Suprapubic skin (tissue), 4 donors: ENCODE measurements at regions not wholly inside any gene's neighbourhood (a gene's known extent, or its start where the extent isn't known, plus 50 kb on each side); places are given as distances from the start of the nearest gene placed in this dataset.

Experiments used
- DNase-seq, 2 donors: peaks; one replicate each; pipeline ENCODE4 v3.0.0-alpha.2; 2019; ENCODE audit warnings: low spot score in 2 of 2
- H3K27ac ChIP-seq: fragments of 200-600 bp; sonication (generic); one replicate; pipeline ENCODE4 v1.5.1; 2019
- H3K27me3 ChIP-seq: fragments of 200-600 bp; sonication (generic); one replicate; pipeline ENCODE4 v1.5.1; 2019
- H3K36me3 ChIP-seq: fragments of 200-600 bp; sonication (generic); one replicate; pipeline ENCODE4 v1.5.1; 2019
- H3K4me1 ChIP-seq: fragments of 200-600 bp; sonication (generic); one replicate; pipeline ENCODE4 v1.5.1; 2019
- H3K4me3 ChIP-seq: fragments of 200-600 bp; sonication (generic); one replicate; pipeline ENCODE4 v1.5.1; 2019; ENCODE audit warnings: mild to moderate bottlenecking
- H3K9me3 ChIP-seq: fragments of 200-600 bp; sonication (generic); one replicate; pipeline ENCODE4 v1.5.1; 2019
- CTCF ChIP-seq, 2 donors: fragments of 200-600 bp in 1 of 2; fragments of 450-650 bp in 1 of 2; sonication (generic) in 1 of 2; IDR thresholded peaks; one replicate each; pipeline ENCODE4 v1.5.1; 2016 to 2019; ENCODE audit warnings: antibody characterized with exemption in 2 of 2, mild to moderate bottlenecking in 1 of 2, moderate library complexity in 1 of 2
- EP300 ChIP-seq: sonication (generic); formaldehyde crosslinking; IDR thresholded peaks from one replicate; pipeline ENCODE4 v1.6.1; 2017; ENCODE audit warnings: antibody characterized with exemption
- POLR2A ChIP-seq, 2 donors: fragments of 450-650 bp; IDR thresholded peaks; one replicate each; pipeline ENCODE4 v1.6.1; 2017; ENCODE audit warnings: antibody characterized with exemption in 2 of 2, mild to moderate bottlenecking in 2 of 2, moderate library complexity in 2 of 2
- POLR2AphosphoS5 ChIP-seq, 3 donors: sonication (generic); formaldehyde crosslinking; IDR thresholded peaks; one replicate each; pipeline ENCODE4 v1.6.1; 2017; ENCODE audit warnings: antibody characterized with exemption in 3 of 3
- WGBS: methylation state at CpG from one replicate; pipeline ENCODE4 v1.1.5; 2018; 5-methylcytosine and 5-hydroxymethylcytosine counted together

- Histone ChIP-seq H3K9me3 (peaks cover 6% of the 10 kb centered on the region), H3K36me3 (no peaks in the 10 kb centered on the region), H3K27ac (no peak overlapping the region), H3K4me1 (no peaks in the 10 kb centered on the region), H3K27me3 (no peaks in the 10 kb centered on the region), H3K4me3 (no peak overlapping the region)
- WGBS, result 59% methylated on average over 2 of the region's 2 CpGs
- TF ChIP-seq EP300, result no peak
- no peak for DNase-seq
Measured at GRCh38 chr2:220120041-220120440, 492.6 kb downstream of the SLC4A3 start.

GRCh38 chr2:220123751-220124150, 496.3 kb downstream of the SLC4A3 start:
- no peak for DNase-seq

DNA sequence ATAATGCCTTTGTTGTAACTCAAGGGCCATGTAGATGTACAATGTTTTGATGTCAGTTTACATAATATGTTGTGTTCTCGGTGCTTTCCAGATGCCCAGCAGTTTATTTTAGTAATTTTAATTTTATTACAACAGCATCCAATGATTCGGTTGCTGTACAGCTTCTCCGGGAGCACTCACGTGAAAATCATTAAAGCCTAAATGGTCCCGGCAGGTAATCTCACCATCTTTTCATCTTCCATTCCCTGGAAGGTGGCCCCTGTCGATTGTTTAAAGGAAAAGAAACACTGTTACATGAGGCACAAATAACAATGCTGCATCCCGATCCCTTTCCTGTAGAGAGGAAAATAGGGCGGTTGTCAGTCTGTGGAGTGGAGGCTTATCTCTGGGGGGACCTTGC, 498.1 kb downstream of the SLC4A3 start:
- Histone ChIP-seq H3K9me3 (no peaks in the 10 kb centered on the region), H3K4me1 (no peaks in the 10 kb centered on the region), H3K27ac (no peak overlapping the region), H3K4me3 (no peak overlapping the region), H3K36me3 (no peaks in the 10 kb centered on the region), H3K27me3 (no peaks in the 10 kb centered on the region)
- TF ChIP-seq POLR2AphosphoS5 (IDR thresholded peaks at IDR 0.05), result no peak
- TF ChIP-seq POLR2A (IDR thresholded peaks at IDR 0.05), result no peak
- TF ChIP-seq CTCF (IDR thresholded peaks at IDR 0.05), result no peak
- no peak for TF ChIP-seq EP300
- DNase-seq, result no peak
- WGBS, result 84% methylated on average over 8 of the region's 8 CpGs

More at GRCh38 chr2:220123751-220124150, 496.3 kb downstream of the SLC4A3 start:
- Histone ChIP-seq H3K27ac (no peak overlapping the region), H3K36me3 (no peaks in the 10 kb centered on the region), H3K4me1 (no peaks in the 10 kb centered on the region), H3K9me3 (no peaks in the 10 kb centered on the region), H3K4me3 (no peak overlapping the region), H3K27me3 (no peaks in the 10 kb centered on the region)
- TF ChIP-seq CTCF (IDR thresholded peaks at IDR 0.05) (no peak), EP300 (no peak), POLR2A (IDR thresholded peaks at IDR 0.05) (no peak), POLR2AphosphoS5 (IDR thresholded peaks at IDR 0.05) (no peak)
- WGBS, result 80% methylated on average over 2 of the region's 2 CpGs

DNA sequence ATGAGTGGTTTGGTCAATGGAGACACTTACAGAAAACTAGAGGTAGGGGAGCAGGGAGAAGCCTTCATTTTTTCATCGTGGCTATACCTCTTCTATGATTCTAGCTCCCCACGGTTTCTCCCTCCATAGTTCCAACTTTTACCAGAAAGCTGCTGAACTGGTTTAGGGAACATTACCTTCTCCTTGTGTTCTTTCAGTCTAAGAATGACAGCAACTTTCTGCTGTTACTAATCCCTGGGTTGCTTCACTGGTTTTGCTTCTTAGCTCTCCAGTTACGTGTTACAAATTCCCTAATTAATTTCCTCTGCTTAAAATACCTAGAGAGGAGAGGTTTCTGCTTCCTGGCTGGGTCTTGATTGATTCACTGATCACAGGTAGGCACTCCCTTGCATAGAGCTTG, 499.9 kb downstream of the SLC4A3 start:
- H3K4me1 ChIP-seq, result no peaks in the 10 kb centered on the region
- H3K36me3 ChIP-seq, result no peaks in the 10 kb centered on the region
- no peak overlapping the region for H3K27ac ChIP-seq
- no peak for TF ChIP-seq CTCF (IDR thresholded peaks at IDR 0.05)
- peaks cover 7% of the 10 kb centered on the region for H3K9me3 ChIP-seq
- H3K27me3 ChIP-seq, result no peaks in the 10 kb centered on the region
- WGBS, result 30% methylated on average over 3 of the region's 3 CpGs
- no peak for DNase-seq
- H3K4me3 ChIP-seq, result no peak overlapping the region

GRCh38 chr2:220127876-220128275, 500.4 kb downstream of the SLC4A3 start:
- H3K27me3 ChIP-seq, result no peaks in the 10 kb centered on the region
- TF ChIP-seq POLR2A (IDR thresholded peaks at IDR 0.05), result no peak
- no peak for TF ChIP-seq EP300
- no peak for DNase-seq
- peaks cover 7% of the 10 kb centered on the region for H3K9me3 ChIP-seq
- WGBS, result 60% methylated on average over 5 of the region's 5 CpGs
- H3K36me3 ChIP-seq, result no peaks in the 10 kb centered on the region
- no peaks in the 10 kb centered on the region for H3K4me1 ChIP-seq
- no peak overlapping the region for H3K27ac ChIP-seq
- no peak overlapping the region for H3K4me3 ChIP-seq

- 46% methylated on average over 7 of the region's 7 CpGs for WGBS
- TF ChIP-seq POLR2AphosphoS5 (IDR thresholded peaks at IDR 0.05), result no peak
- TF ChIP-seq EP300, result no peak
- no peak for TF ChIP-seq CTCF (IDR thresholded peaks at IDR 0.05)
- TF ChIP-seq POLR2A (IDR thresholded peaks at IDR 0.05), result no peak
Measured at GRCh38 chr2:220129391-220129790, 502.0 kb downstream of the SLC4A3 start.

More at GRCh38 chr2:220129391-220129790, 502.0 kb downstream of the SLC4A3 start:
- Histone ChIP-seq H3K27ac (no peak overlapping the region), H3K4me1 (no peaks in the 10 kb centered on the region), H3K27me3 (no peaks in the 10 kb centered on the region), H3K9me3 (peaks cover 7% of the 10 kb centered on the region), H3K36me3 (no peaks in the 10 kb centered on the region), H3K4me3 (no peak overlapping the region)
- no peak for DNase-seq
